ENCODE measurements at regions not wholly inside any gene's neighbourhood (a gene's known extent, or its start where the extent isn't known, plus 50 kb on each side); places are given as distances from the start of the nearest gene placed in this dataset.

DNA sequence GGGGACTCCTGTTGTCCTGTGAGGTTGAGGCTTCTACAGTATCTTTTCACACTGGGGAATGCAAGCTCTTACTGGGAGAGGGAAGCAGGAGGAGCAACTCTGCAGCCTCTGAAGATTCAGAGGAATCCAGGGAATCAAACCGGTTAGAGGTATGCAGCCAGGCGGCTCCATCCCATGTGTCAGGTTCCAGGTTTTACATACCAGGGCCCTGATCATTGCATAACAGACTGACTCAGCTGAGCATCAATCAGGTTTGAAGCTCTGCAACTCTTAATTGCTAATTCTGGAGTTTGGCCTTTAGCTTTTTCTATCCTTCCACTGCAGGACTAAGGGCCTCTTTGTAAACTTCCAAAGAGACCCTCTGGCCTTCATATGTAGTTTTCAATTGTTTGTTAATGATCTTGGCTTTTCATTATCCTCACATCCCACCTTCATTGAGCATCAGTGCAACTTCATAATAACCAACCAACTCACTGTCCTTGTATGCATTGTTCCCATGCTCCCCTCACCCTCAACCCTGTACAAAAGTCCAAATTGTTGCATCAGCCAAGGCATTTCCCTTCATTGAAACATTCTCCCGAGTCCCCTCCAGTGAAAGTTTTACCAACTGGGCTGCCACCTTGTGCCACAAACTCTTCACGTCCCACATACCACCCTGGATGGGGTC is 59.7 kb upstream of the DHX40 start:
- TF ChIP-seq, protein P1, sequence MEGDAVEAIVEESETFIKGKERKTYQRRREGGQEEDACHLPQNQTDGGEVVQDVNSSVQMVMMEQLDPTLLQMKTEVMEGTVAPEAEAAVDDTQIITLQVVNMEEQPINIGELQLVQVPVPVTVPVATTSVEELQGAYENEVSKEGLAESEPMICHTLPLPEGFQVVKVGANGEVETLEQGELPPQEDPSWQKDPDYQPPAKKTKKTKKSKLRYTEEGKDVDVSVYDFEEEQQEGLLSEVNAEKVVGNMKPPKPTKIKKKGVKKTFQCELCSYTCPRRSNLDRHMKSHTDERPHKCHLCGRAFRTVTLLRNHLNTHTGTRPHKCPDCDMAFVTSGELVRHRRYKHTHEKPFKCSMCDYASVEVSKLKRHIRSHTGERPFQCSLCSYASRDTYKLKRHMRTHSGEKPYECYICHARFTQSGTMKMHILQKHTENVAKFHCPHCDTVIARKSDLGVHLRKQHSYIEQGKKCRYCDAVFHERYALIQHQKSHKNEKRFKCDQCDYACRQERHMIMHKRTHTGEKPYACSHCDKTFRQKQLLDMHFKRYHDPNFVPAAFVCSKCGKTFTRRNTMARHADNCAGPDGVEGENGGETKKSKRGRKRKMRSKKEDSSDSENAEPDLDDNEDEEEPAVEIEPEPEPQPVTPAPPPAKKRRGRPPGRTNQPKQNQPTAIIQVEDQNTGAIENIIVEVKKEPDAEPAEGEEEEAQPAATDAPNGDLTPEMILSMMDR (conservative IDR thresholded peaks at IDR 0.05; ENCODE audit: low read depth in 2 of 2): no peak
- TF ChIP-seq, protein P2, sequence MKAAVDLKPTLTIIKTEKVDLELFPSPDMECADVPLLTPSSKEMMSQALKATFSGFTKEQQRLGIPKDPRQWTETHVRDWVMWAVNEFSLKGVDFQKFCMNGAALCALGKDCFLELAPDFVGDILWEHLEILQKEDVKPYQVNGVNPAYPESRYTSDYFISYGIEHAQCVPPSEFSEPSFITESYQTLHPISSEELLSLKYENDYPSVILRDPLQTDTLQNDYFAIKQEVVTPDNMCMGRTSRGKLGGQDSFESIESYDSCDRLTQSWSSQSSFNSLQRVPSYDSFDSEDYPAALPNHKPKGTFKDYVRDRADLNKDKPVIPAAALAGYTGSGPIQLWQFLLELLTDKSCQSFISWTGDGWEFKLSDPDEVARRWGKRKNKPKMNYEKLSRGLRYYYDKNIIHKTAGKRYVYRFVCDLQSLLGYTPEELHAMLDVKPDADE (IDR thresholded peaks at IDR 0.05): no peak
- TF ChIP-seq EZH2 (IDR thresholded peaks at IDR 0.05; ENCODE audit: low read depth, unreplicated experiment) (no peak), POLR2AphosphoS5 (IDR thresholded peaks at IDR 0.05; ENCODE audit: low read depth) (no peak), EZH2phosphoT487 (IDR thresholded peaks at IDR 0.05; ENCODE audit: unreplicated experiment) (no peak)
